T-helper 1 cell (primary cell): ENCODE measurements at regions not wholly inside any gene's neighbourhood (a gene's known extent, or its start where the extent isn't known, plus 50 kb on each side); places are given as distances from the start of the nearest gene placed in this dataset.
"Not testable (repeated sequence)": the region's sequence is repeated elsewhere in the genome, so short reads cannot be mapped to it uniquely, and the experiment has no call there.

Experiments used
- DNase-seq, 5 donors: peaks; one replicate each; pipeline ENCODE4 v3.0.0-alpha.2; 2012 to 2020

DNA sequence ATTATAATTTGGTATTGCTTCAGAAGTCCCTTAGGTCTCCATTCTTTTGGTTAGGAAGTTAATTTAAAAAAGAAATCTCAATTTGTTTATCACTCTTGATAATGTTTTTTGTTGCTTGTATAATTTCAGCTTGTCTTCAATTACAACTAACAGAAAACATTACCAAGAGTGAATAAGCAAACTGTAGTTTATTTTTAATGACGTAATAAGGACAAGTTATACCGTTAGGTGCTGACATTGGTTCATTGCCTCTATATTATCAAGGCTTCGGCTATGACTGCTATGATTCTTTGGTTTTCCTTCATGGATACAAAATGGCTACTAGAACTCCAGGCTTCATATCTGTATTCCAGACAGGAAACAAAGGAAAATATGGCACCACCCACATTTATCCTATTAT lies 220.6 kb downstream of the PTGER3 start:
- no peak for DNase-seq

GRCh38 chr1:70828177-70828576 lies 219.4 kb downstream of the PTGER3 start:
- DNase-seq = no peak

GRCh38 chr1:70834365-70834764 lies 213.3 kb downstream of the PTGER3 start:
- not testable (repeated sequence) for DNase-seq

GRCh38 chr1:70836456-70836855 lies 211.2 kb downstream of the PTGER3 start:
- DNase-seq = no peak

- DNase-seq = no peak
Observed at GRCh38 chr1:70840260-70840953, 207.2 kb downstream of the PTGER3 start.

DNA sequence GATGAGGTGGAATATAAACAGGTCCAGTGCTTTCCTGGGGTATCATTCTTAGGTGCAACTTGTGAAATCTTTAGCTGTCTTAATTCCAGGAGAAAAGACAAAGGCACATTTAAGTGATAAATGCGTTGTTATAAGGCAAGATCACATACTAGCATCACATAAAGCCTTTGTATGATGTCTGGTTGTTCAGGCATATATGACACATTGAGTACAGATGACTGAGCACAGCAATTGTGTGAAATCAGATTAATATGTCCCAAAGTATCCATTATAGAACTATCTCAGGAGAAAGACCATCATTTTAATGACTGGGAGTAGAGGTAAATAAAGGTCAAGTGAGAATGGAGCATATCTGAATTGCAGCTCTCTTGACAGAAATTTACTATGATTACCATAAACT lies 205.1 kb downstream of the PTGER3 start:
- DNase-seq = no peak

- DNase-seq = no peak
Observed at GRCh38 chr1:70843452-70843851, 204.2 kb downstream of the PTGER3 start.

- DNase-seq = no peak
Observed at GRCh38 chr1:70847013-70847412, 200.6 kb downstream of the PTGER3 start.

GRCh38 chr1:70855203-70855602 lies 192.4 kb downstream of the PTGER3 start:
- no peak for DNase-seq

DNA sequence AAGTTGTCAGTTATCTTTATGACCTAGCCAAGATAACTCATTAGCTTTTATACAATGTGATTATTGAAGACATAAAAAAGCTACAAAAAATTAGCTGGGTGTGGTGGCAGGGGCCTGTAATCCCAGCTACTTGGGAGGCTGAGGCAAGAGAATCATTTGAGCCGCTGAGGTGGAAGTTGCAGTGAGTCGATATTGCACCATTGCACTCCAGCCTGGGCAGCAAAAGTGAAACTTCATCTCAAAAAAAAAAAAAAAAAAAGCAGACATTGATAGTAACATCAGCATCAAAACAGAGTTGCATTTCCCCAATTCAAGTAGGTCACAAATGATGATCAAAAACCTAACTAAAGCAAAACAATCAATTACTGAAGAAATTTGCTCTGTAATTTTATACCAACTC lies 191.4 kb downstream of the PTGER3 start:
- no peak for DNase-seq

DNA sequence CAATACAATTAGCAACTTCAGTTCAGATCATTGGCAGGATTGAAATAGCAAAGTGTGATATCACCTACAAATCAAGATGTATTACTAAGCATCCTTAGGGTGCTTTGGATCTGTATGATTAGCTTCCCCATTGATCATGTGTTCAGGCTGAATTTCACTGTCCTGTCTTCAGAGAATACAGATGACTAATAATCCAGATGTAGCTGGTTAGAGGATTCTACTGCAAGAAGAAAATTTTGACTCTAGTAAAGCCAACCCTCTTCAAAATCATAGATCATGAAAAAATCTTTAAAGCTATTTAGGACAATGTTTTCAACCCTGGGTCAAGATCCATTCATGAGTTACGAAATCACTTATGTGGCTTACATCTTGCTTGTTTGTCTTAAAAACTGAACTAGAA lies 184.4 kb downstream of the PTGER3 start:
- no peak for DNase-seq

GRCh38 chr1:70864302-70864701 lies 183.3 kb downstream of the PTGER3 start:
- DNase-seq = no peak

- no peak for DNase-seq
Observed at GRCh38 chr1:70866542-70867264, 180.9 kb downstream of the PTGER3 start.

DNA sequence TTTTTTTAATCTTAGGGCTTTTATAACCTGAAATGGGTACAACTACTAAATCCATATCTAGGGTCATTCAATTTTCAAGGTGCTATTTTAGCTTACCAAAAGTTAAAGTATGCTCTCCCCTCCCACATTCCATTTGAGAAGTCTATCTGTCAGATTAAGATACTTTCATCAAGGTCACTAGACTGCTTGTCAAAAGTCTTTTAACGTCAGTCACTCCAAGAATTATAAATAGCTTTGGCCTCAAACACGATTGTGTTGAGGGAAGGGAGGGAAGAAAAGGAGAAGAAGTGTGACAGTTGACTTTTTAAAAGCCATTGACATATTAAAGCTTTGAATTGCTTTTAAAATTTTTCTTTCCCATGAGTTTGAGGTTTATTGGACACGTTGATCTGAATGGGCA lies 175.8 kb downstream of the PTGER3 start:
- no peak for DNase-seq

DNA sequence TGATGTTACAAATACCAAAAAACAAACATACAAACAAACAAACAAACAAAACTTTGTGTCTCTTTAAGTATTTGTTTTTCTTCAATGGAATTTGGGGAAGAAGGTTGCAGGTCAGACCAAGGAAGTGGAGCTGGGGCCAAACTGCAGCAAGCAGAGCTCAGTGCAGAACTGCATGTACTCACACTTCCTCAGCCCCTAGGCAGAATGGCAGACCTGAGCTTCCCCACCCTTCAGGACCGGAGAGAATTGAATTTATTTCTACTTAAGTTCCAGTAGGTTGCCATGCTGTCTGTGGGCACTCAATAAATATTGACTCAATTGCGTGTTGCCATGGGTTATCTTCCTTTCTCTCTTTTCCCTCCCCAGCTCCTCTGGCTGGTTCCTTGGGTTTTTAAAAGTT lies 173.6 kb downstream of the PTGER3 start:
- no peak for DNase-seq

- no peak for DNase-seq
Observed at GRCh38 chr1:70874818-70875217, 172.8 kb downstream of the PTGER3 start.

DNA sequence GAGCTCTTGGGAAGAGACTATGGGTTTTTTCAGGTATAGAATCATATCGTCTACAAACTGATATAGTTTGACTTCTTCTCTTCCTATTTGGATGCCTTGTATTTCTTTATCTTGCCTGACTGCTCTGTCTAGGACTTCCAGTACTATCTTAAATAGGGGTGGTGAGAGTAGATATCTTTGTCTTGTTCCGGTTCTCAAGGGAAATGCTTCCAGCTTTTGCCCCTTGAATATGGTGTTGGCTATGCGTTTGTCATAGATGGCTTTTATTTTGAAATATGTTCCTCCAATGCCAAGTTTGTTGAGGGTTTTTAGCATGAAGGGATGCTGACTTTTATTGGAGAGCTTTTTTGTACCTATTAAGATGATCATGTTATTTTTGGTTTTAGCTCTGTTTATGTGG lies 170.3 kb downstream of the PTGER3 start:
- no peak for DNase-seq

- DNase-seq = no peak
Observed at GRCh38 chr1:70887936-70888335, 159.7 kb downstream of the PTGER3 start.

GRCh38 chr1:70888722-70889121 lies 158.9 kb downstream of the PTGER3 start:
- DNase-seq = no peak

DNA sequence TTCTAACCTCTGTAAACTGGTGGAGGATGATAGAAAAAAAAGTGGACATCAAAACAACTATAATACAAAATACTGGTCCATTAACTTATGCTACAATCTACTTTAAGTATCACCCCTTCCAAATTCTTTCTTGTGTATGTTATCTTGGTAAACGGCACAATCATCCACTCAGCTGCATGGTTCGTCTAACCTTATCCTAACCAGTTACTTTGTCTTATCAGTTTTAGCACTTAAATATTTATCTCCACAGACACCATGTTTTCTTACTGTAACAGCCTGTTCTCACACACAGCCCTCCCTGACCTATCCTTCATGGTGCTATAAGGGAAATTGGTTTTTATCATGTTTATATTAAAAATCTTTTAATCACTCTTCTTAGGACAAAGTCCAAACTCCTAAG lies 157.2 kb downstream of the PTGER3 start:
- no peak for DNase-seq

DNA sequence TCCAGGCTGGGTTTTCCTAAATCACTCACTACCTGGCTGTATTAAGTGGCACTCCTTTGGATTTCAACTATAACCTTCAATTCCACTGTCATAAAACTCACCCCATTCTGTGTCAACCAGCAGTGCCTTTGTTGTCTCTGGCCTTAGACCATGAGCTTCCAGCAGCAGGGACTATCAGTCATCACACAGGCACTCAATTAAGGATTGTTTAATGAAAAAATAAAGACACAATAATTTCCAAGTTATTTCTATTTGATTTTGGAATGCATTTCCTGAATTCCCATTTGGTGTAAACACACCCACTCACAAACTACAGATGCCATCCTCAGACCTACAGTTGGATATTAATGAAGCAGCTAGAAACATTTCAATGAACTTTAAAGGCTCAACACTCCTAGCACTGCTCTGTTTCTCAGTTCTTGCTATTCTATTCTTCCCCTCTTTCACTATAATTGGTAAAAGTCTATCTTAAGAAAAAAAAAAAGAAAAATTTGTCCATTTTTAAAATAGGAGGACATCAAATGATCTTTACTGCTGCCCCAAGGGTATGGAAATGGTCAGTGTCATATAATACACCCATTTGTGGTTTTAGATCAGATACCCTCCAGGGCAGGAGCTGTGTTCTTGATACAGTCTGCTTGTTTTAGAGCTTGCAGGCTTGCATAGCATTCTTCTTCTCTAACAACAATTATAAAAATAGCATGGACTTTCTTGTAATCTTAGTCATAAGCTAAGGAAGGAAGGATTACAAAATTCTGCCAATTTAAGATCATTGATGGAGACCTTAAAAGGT lies 156.4 kb downstream of the PTGER3 start:
- no peak for DNase-seq

DNA sequence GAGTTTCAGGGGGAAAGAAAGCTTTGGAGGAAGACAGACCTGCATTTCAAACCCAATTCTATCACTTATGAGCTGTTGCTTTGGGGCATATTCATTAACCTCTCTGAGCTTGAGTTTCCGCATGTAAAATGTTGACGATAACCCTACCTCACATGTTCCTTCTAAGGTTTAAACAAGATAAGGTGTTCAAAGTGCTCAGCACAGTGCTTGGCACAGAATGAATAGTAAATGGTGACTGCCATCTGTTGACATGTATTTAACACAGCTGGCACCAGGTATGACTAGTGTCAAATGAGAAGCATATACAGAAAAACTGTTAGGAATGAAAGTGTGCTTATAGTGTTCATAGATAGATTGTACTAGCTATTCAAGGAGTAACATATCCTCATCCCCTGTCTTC lies 155.5 kb downstream of the PTGER3 start:
- no peak for DNase-seq

GRCh38 chr1:70892930-70893329 lies 154.7 kb downstream of the PTGER3 start:
- no peak for DNase-seq

DNA sequence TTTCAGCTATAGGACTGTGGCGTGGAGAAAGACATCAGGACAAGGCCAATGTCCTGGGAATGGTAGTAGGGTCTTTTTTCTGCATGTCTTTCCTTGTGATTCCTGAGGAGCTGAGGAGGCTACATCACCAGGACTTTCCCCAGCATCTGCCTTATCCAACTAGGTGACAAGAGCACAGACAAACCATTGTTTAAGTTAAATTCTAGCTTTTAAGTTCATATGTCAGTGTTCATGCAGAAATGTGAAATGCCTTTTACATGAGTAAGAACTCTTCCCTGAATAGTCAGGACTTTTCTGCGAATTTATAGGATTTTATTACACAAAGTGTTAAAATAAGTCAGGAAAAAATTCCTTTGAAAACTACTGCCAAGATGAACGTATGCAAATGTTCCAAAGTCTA lies 154.2 kb downstream of the PTGER3 start:
- no peak for DNase-seq
